Astrocyte of the spinal cord (primary cell): ENCODE measurements at regions not wholly inside any gene's neighbourhood (a gene's known extent, or its start where the extent isn't known, plus 50 kb on each side); places are given as distances from the start of the nearest gene placed in this dataset.

Experiments used
- DNase-seq: peaks from one replicate; pipeline ENCODE4 v3.0.0; 2011; ENCODE audit warnings: low read depth, low spot score
- H3K4me3 ChIP-seq: 2 replicates; pipeline ENCODE4 v1.5.1; 2011; ENCODE audit warnings: low read depth, mild to moderate bottlenecking, low read length, moderate library complexity
- CTCF ChIP-seq: IDR thresholded peaks from 2 replicates; pipeline ENCODE4 v1.5.1; 2012; ENCODE audit warnings: low read depth, mild to moderate bottlenecking, low read length, inconsistent platforms
- in situ Hi-C: cut with HindIII; loops from 2 replicates; pipeline ENCODE4 v1.10.0; 2017; ENCODE audit warnings: low sequenced_read_pairs

GRCh38 chr3:137061186-137061585 is 103.4 kb downstream of the IL20RB start:
- DNase-seq: no peak
- in situ Hi-C loops: no loop called here

GRCh38 chr3:137062250-137062649 is 104.5 kb downstream of the IL20RB start:
- no peak for DNase-seq
- no peak overlapping the region for H3K4me3 ChIP-seq
- no peak for TF ChIP-seq CTCF
- in situ Hi-C loops: no loop called here

More at GRCh38 chr3:137061186-137061585, 103.4 kb downstream of the IL20RB start:
- no peak overlapping the region for H3K4me3 ChIP-seq
- no peak for TF ChIP-seq CTCF

GRCh38 chr3:137065381-137065780 is 107.6 kb downstream of the IL20RB start:
- in situ Hi-C loops: no loop called here
- no peak for DNase-seq
- H3K4me3 ChIP-seq: no peak overlapping the region
- no peak for TF ChIP-seq CTCF

- no peak for TF ChIP-seq CTCF
- no peak for DNase-seq
- in situ Hi-C loops: no loop called here
- no peak overlapping the region for H3K4me3 ChIP-seq
Measured at GRCh38 chr3:137066092-137066491, 108.3 kb downstream of the IL20RB start.

GRCh38 chr3:137071104-137071503 is 113.3 kb downstream of the IL20RB start:
- DNase-seq: no peak
- in situ Hi-C loops: no loop called here
- no peak overlapping the region for H3K4me3 ChIP-seq
- TF ChIP-seq CTCF: no peak

GRCh38 chr3:137075020-137075419 is 117.2 kb downstream of the IL20RB start:
- TF ChIP-seq CTCF: no peak
- no peak for DNase-seq
- in situ Hi-C loops: no loop called here
- H3K4me3 ChIP-seq: no peak overlapping the region

GRCh38 chr3:137078040-137078439 is 120.3 kb downstream of the IL20RB start:
- TF ChIP-seq CTCF: no peak
- in situ Hi-C loops: no loop called here
- H3K4me3 ChIP-seq: no peak overlapping the region
- DNase-seq: no peak
